ENCODE measurements at regions not wholly inside any gene's neighbourhood (a gene's known extent, or its start where the extent isn't known, plus 50 kb on each side); places are given as distances from the start of the nearest gene placed in this dataset.

GRCh38 chr11:15610881-15611280 lies 496.2 kb downstream of the INSC start:
- intact Hi-C loops (cut with DNase I): no loop called here
- no peak for DNase-seq

- intact Hi-C loops (cut with DNase I): no loop called here
- DNase-seq: no peak
Measured at GRCh38 chr11:15613251-15613650, 498.5 kb downstream of the INSC start.

GRCh38 chr11:15613789-15614188 lies 499.1 kb downstream of the INSC start:
- intact Hi-C loops (cut with DNase I): no loop called here
- DNase-seq: no peak

- peak in 2 of 10 donors; percentile 14 to 20 for DNase-seq
- intact Hi-C loops (cut with DNase I): no loop called here
Measured at GRCh38 chr11:15615398-15616096, 500.8 kb downstream of the INSC start.

GRCh38 chr11:15616130-15617105 lies 501.7 kb downstream of the INSC start:
- DNase-seq: no peak
- intact Hi-C loops (cut with DNase I): no loop called here

DNA sequence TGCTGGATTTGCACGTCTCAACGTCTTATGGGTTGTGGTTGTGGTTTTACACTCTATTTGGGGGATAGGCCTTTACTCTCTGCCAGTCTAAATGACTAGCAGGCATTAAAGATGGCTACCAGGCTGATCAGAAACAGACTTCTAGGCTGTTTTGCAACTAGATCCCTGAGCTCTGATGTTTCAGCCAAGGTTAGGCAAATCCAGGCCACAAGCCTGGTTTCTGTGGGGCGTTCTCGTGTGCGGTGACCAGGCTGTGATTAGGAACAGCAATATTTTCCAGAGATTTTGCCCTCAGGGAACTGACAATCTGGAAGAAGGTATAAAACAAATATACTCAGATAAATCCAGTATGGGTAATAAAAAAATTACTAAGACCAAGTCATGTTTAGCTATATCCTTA lies 502.4 kb downstream of the INSC start:
- DNase-seq: no peak
- intact Hi-C loops (cut with DNase I): no loop called here

GRCh38 chr11:15618583-15619032 lies 503.9 kb downstream of the INSC start:
- no peak for DNase-seq
- intact Hi-C loops (cut with DNase I): no loop called here

GRCh38 chr11:15621565-15621964 lies 506.8 kb downstream of the INSC start:
- no peak for DNase-seq

GRCh38 chr11:15622231-15622890 lies 507.6 kb downstream of the INSC start:
- intact Hi-C loops (cut with DNase I): no loop called here
- no peak for DNase-seq

More at GRCh38 chr11:15621565-15621964, 506.8 kb downstream of the INSC start:
- intact Hi-C loops (cut with DNase I): no loop called here

- no peak for DNase-seq
- intact Hi-C loops (cut with DNase I): no loop called here
Measured at GRCh38 chr11:15624701-15625100, 510.0 kb downstream of the INSC start.

DNA sequence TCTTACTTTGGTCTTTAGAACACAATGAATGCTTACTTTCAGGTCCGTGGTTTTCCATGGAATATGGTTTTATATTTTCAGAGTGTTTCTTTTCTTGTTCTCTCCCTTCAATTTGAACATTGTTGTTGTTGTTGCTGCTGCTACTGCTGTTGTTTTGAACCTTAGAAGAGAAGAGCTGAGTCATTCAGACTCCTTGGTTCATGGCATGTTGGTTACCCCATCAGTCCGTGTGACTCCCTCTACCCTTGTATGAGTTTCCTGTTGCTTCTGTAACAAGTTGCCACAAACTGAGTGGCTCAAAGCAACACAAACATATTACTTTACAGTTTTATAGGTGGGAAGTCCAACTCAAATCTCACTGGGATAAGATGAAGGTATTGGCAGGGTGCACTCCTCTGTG lies 511.0 kb downstream of the INSC start:
- intact Hi-C loops (cut with DNase I): no loop called here
- no peak for DNase-seq

DNA sequence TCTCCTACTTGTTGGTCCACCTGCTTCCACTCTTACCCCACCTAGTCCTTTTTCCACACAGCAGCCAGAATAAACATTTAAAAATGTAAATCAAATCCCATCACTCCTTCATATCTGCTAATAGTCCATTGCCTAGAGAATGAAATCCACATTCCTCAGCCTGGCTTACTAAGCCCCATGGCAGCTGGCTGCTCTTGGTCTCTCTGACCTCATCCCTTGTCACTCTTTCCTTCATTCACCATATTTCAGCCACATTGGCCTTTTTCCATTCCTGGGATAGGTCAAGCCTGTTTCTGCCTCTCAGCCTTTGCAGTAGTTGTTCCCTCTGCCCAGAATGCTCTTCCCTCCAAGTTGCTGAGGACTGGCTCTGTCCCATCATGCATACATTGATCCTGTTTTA lies 512.8 kb downstream of the INSC start:
- intact Hi-C loops (cut with DNase I): no loop called here
- DNase-seq: no peak

DNA sequence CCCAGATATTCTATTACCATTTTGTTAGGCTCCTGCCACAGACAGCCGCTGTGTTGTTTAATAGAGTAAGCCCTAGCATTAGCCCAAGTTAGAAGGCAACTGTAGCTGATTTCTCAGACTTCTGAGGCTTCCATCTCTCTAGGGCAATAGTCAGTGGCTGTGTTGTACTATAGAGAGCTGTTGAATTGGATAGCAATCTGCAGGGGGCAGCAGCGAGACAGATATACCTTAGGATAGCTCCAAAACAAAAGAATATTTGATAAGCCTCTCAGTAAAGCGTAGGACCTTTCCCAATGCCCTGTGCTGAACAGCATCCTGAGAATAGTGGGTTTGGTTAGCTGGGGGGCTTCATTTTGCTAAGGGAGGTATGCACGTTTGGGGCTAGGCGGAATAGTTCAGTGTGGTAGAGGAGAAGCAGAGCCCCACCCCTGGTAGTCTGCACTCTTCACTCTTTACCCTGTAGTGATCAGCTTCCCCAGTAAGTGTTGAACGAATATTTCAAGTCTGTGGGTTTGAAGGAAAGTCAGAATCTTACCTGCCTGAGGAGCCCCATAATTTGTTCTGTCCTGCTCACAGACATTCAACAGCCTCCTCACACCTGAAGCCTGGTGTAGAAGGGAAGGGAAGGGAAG lies 515.1 kb downstream of the INSC start:
- intact Hi-C loops (cut with DNase I): no loop called here
- DNase-seq: no peak

DNA sequence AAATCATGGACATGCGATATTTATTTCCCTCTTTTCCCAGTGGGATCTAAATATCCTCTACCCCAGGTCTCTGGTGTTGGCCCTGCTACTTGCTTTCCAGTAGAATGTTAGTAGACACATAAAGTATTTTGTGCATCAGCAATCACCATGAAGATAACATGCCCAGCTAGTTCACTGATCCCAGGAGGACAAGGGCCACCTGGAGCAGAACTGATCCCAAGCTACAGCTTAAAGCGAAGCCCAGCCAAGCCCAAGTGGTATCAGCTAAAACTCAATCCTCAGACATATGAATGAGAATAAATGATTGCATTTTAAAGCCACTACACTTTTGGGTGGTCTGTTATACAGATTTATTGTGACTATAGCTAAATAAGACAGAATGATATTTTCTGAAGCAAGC lies 516.2 kb downstream of the INSC start:
- intact Hi-C loops (cut with DNase I): no loop called here
- DNase-seq: no peak

DNA sequence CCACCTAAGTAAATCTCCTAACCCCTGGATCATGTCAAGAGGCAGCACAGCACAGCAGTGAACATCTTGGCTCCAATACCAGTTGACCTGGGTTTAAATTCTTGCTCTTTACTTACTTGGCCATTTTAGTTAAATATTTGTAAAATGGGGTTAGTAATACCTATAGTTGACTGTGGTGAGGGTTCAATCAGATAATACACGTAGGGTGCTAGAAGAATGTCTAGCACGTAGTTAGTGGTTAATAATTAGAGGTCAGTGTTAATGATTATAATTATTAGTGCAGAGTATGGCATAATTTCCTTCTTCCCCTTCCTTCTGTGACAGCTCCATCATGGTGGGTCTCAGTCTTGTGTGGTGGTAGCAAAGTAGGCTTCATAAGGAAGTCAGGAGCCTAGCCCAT lies 520.8 kb downstream of the INSC start:
- no peak for DNase-seq
- intact Hi-C loops (cut with DNase I): no loop called here

DNA sequence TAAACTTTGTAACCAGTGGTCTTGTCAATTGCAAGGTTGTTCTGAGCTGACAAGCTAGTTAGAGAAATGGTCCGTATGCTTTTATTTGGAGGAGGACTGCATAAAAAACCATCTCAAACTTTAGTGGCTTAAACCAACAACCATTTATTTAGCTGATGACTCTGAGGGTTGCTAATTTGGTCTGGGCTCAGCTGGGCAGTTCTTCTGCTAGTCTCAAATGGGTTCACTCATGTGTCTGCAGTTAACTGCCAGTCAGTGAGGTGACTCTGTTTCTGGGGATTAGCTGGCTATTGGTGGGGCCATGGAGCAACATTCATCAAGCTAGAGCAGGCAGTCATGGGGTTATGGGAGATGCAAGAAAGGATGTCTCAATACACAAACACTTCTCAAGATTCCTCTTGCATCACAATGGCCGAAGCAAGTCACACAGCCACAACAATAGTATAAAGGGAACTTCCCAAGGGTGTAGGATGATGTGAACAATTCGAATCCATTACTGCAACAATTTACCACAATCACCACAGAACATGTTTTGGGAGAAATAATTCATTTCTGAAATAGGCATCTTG lies 521.9 kb downstream of the INSC start:
- DNase-seq: no peak
- intact Hi-C loops (cut with DNase I): no loop called here

- intact Hi-C loops (cut with DNase I): no loop called here
- no peak for DNase-seq
Measured at GRCh38 chr11:15638386-15638787, 523.7 kb downstream of the INSC start.

DNA sequence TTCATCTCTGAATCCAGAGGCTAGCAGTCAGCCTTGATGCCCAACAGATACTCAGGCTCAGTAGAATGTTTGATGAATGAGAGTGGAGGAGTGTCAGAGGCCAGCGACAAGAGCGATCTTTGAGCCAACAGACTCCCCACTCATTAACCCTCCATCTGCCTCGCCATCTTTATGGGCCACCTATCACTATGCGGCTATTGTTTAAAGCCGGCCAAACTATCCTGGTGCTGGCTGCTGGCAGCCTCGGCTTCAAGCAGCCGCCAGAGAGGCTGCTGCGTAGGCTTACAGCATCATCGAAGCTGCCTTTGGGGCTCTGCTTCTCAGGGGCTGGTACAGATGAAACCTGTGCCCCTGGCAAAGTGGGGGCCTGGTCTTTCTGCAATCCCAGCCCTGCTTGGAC lies 525.6 kb downstream of the INSC start:
- intact Hi-C loops (cut with DNase I): no loop called here

GRCh38 chr11:15641271-15642045 lies 526.7 kb downstream of the INSC start:
- DNase-seq: peak in 1 of 10 donors; percentile 14
- intact Hi-C loops (cut with DNase I): no loop called here

More for the DNA sequence above, 525.6 kb downstream of the INSC start:
- DNase-seq: no peak

DNA sequence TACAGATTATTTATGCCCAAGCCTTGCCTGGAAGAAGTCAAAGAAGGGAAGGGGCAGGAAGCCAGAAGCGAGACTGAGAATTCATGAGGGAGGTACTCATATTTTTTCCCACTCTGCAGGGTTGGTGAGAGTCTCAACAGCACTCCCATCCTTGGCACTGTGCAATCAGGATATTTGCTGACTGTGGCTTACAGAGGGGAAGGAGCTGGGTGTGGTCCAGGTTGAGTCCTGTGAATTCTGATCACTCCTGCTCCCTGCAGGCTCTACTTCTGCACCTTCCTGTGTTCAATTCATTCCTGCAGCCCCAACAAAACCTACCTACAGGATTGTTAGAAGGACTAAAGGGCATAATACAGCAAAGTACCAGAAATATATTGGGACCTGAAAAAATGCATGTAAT lies 530.5 kb downstream of the INSC start:
- intact Hi-C loops (cut with DNase I): no loop called here
- no peak for DNase-seq

Data from posterior cingulate gyrus (tissue), 11 donors.